ENCODE measurements at regions not wholly inside any gene's neighbourhood (a gene's known extent, or its start where the extent isn't known, plus 50 kb on each side); places are given as distances from the start of the nearest gene placed in this dataset.

DNA sequence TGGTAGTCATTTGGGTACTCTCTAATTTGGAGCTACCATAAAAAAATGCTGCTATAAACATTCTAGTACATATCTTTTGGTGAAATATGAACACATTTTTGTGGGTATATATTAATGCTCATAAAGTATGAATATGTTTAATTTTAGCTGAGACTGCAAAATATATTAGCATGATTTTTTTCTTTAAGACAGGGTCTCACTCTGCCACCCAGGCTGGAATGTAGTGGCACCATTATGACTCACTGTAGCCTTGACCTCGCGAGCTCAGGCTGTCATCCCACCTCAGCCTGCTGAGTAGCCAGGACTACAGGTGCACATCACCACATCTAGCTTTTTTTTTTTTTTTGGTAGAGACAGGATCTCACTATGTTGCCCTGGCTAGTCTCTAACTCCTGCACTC lies 371.7 kb downstream of the SOX9 start:
- POLR2A ChIA-PET = no interaction called here
- H3K4me3 Mint-ChIP-seq (ENCODE audit: unreplicated experiment) = no peak overlapping the region
- no peak overlapping the region for H3K27ac Mint-ChIP-seq (ENCODE audit: low read depth, unreplicated experiment)
- H3K4me1 Mint-ChIP-seq (ENCODE audit: insufficient read depth, unreplicated experiment) = peaks cover 24% of the 10 kb centered on the region
- no peaks in the 10 kb centered on the region for H3K9me3 Mint-ChIP-seq (ENCODE audit: unreplicated experiment)
- CTCF ChIA-PET = interaction anchor here (0.6 kb wide), 2 partner anchors 562 to 710 kb away, joined by 3 read pairs; no protein-coding TSS in a partner anchor
- DNase-seq (ENCODE audit: unreplicated experiment) = no peak
- BruUV-seq (replicated peaks) = no TSS peak
- TF ChIP-seq, protein P1, sequence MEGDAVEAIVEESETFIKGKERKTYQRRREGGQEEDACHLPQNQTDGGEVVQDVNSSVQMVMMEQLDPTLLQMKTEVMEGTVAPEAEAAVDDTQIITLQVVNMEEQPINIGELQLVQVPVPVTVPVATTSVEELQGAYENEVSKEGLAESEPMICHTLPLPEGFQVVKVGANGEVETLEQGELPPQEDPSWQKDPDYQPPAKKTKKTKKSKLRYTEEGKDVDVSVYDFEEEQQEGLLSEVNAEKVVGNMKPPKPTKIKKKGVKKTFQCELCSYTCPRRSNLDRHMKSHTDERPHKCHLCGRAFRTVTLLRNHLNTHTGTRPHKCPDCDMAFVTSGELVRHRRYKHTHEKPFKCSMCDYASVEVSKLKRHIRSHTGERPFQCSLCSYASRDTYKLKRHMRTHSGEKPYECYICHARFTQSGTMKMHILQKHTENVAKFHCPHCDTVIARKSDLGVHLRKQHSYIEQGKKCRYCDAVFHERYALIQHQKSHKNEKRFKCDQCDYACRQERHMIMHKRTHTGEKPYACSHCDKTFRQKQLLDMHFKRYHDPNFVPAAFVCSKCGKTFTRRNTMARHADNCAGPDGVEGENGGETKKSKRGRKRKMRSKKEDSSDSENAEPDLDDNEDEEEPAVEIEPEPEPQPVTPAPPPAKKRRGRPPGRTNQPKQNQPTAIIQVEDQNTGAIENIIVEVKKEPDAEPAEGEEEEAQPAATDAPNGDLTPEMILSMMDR (IDR thresholded peaks at IDR 0.05; ENCODE audit: unreplicated experiment) = no peak
- H3K27me3 Mint-ChIP-seq (ENCODE audit: insufficient read depth, unreplicated experiment) = no peaks in the 10 kb centered on the region
- peaks cover 41% of the 10 kb centered on the region for H3K36me3 Mint-ChIP-seq (ENCODE audit: insufficient read depth, unreplicated experiment)
- intact Hi-C loops (cut with micrococcal nuclease) = no loop called here

DNA sequence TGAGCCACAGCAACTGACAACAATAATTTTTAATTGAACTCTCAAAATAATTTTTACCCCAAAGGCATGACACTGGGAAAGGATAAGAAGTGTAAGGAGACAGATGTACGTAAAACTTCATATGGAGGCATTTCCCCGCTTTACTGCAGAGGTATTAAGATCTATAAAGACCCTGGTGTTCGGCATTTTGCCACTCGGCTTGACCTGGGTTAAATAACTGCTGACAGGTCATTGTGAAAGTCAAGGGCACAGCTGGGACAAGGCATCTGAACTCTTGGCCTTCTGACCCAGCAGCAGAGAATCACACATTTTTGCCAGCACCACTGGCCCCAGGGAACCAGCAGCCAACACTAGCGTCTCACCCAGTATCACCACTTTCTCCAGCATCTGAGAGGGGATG lies 372.1 kb downstream of the SOX9 start:
- no TSS peak for BruUV-seq (replicated peaks)
- no peaks in the 10 kb centered on the region for H3K9me3 Mint-ChIP-seq (ENCODE audit: unreplicated experiment)
- no peak for DNase-seq (ENCODE audit: unreplicated experiment)
- TF ChIP-seq, protein P1 (IDR thresholded peaks at IDR 0.05; ENCODE audit: unreplicated experiment) = no peak
- peaks cover 40% of the 10 kb centered on the region for H3K36me3 Mint-ChIP-seq (ENCODE audit: insufficient read depth, unreplicated experiment)
- ChIA-PET CTCF (interaction anchor here (0.6 kb wide), 2 partner anchors 562 to 710 kb away, joined by 3 read pairs; no protein-coding TSS in a partner anchor), POLR2A (no interaction called here)
- peaks cover 23% of the 10 kb centered on the region for H3K4me1 Mint-ChIP-seq (ENCODE audit: insufficient read depth, unreplicated experiment)
- no peak overlapping the region for H3K4me3 Mint-ChIP-seq (ENCODE audit: unreplicated experiment)
- H3K27ac Mint-ChIP-seq (ENCODE audit: low read depth, unreplicated experiment) = no peak overlapping the region
- H3K27me3 Mint-ChIP-seq (ENCODE audit: insufficient read depth, unreplicated experiment) = no peaks in the 10 kb centered on the region
- intact Hi-C loops (cut with micrococcal nuclease) = no loop called here

DNA sequence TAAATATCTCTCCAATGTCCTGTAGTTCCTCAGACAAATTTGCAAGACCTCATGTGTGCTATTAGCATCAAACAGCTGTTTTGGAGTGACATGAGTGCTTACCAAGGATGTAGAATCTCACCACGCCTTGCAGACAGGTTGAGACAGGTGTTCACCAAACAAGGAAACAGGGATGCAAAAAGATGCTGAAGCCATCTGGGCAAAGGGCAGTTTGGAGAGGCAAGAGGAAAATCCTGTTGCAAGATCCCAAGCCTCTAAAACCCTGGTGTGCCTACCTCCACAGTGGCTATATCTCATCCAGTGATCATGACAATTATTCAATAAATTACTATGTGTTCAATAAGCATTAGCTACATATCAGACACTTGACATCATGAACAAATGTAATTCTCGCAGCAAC lies 373.7 kb downstream of the SOX9 start:
- TF ChIP-seq, protein P1 (IDR thresholded peaks at IDR 0.05; ENCODE audit: unreplicated experiment) = no peak
- no peaks in the 10 kb centered on the region for H3K27me3 Mint-ChIP-seq (ENCODE audit: insufficient read depth, unreplicated experiment)
- intact Hi-C loops (cut with micrococcal nuclease) = no loop called here
- H3K27ac Mint-ChIP-seq (ENCODE audit: low read depth, unreplicated experiment) = no peak overlapping the region
- peaks cover 46% of the 10 kb centered on the region for H3K36me3 Mint-ChIP-seq (ENCODE audit: insufficient read depth, unreplicated experiment)
- H3K9me3 Mint-ChIP-seq (ENCODE audit: unreplicated experiment) = no peaks in the 10 kb centered on the region
- no peak overlapping the region for H3K4me3 Mint-ChIP-seq (ENCODE audit: unreplicated experiment)
- ChIA-PET POLR2A (no interaction called here), CTCF (no interaction called here)
- peaks cover 13% of the 10 kb centered on the region for H3K4me1 Mint-ChIP-seq (ENCODE audit: insufficient read depth, unreplicated experiment)
- BruUV-seq (replicated peaks) = no TSS peak
- no peak for DNase-seq (ENCODE audit: unreplicated experiment)

DNA sequence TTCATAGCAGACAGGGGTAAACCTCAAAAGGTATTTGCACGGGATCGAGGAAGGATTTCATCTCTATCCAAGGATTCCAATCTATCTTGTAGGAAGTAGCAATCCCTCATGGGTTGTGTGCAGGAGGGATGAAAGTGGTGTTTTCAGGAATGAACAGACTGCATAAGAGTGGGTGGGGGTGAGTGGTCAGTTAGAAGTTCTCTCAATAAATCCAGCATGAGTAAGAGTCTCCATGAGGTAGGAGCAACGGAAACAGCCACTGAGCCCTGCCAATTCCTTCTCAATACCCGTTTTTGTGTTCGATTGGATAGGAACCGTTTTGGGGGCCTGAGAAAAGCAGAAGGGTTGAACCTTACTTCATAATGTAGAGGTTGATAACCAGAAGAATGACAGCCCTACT lies 375.6 kb downstream of the SOX9 start:
- intact Hi-C loops (cut with micrococcal nuclease) = no loop called here
- Mint-ChIP-seq H3K36me3 (ENCODE audit: insufficient read depth, unreplicated experiment) (peaks cover 28% of the 10 kb centered on the region), H3K27ac (ENCODE audit: low read depth, unreplicated experiment) (no peak overlapping the region), H3K4me1 (ENCODE audit: insufficient read depth, unreplicated experiment) (peaks cover 20% of the 10 kb centered on the region), H3K27me3 (ENCODE audit: insufficient read depth, unreplicated experiment) (no peaks in the 10 kb centered on the region), H3K4me3 (ENCODE audit: unreplicated experiment) (no peak overlapping the region), H3K9me3 (ENCODE audit: unreplicated experiment) (no peaks in the 10 kb centered on the region)
- TF ChIP-seq, protein P1 (IDR thresholded peaks at IDR 0.05; ENCODE audit: unreplicated experiment) = no peak
- POLR2A ChIA-PET = no interaction called here
- CTCF ChIA-PET = interaction anchor here (0.6 to 1.0 kb wide), 2 partner anchors 29 to 43 kb away, joined by 3 to 4 read pairs; no protein-coding TSS in a partner anchor
- no TSS peak for BruUV-seq (replicated peaks)
- no peak for DNase-seq (ENCODE audit: unreplicated experiment)
